DND-41 (cell line): ENCODE measurements at regions not wholly inside any gene's neighbourhood (a gene's known extent, or its start where the extent isn't known, plus 50 kb on each side); places are given as distances from the start of the nearest gene placed in this dataset.

Source experiments
- ATAC-seq: fragments of 200-7000 bp; cut with Tn5 transposase; 3 replicates; pipeline ENCODE4 v1.9.1; 2021; ENCODE audit warnings: low read depth; ENCODE audit not compliant: insufficient read depth
- DNase-seq: peaks from one replicate; pipeline ENCODE4 v3.0.0-alpha.2; 2020
- H2AFZ ChIP-seq: 2 replicates; pipeline ENCODE4 v1.6.0; 2012; ENCODE audit warnings: low read depth, low read length
- H3K27ac ChIP-seq: 2 replicates; pipeline ENCODE4 v1.5.1; 2012; ENCODE audit warnings: low read length, inconsistent platforms
- H3K27me3 ChIP-seq: fragments of 200-600 bp; sonication (generic); 2 replicates; pipeline ENCODE4 v1.6.0; 2012; ENCODE audit warnings: low read length, mild to moderate bottlenecking, inconsistent platforms; ENCODE audit not compliant: insufficient read depth, poor library complexity
- H3K36me3 ChIP-seq: 2 replicates; pipeline ENCODE4 v1.5.1; 2012; ENCODE audit warnings: low read length, inconsistent platforms; ENCODE audit not compliant: insufficient read depth
- H3K4me1 ChIP-seq: 2 replicates; pipeline ENCODE4 v1.5.1; 2012; ENCODE audit warnings: mild to moderate bottlenecking, low read length; ENCODE audit not compliant: insufficient read depth
- H3K4me2 ChIP-seq: 2 replicates; pipeline ENCODE4 v1.6.0; 2012; ENCODE audit warnings: mild to moderate bottlenecking, moderate library complexity, low read length, inconsistent platforms; ENCODE audit not compliant: insufficient read depth
- H3K4me3 ChIP-seq, 2 experiments: fragments of 200-600 bp in 1 of 2; shearing (Covaris generic) in 1 of 2; 2 replicates each; pipeline ENCODE4 v1.5.1; 2012 to 2016; ENCODE audit warnings: inconsistent platforms in 2 of 2, low read length in 2 of 2, mild to moderate bottlenecking in 2 of 2, low read depth in 1 of 2, moderate library complexity in 1 of 2
- H3K79me2 ChIP-seq: 2 replicates; pipeline ENCODE4 v1.6.0; 2012; ENCODE audit warnings: low read length, inconsistent platforms; ENCODE audit not compliant: insufficient read depth
- H3K9ac ChIP-seq: 2 replicates; pipeline ENCODE4 v1.6.0; 2012; ENCODE audit warnings: low read depth, mild to moderate bottlenecking, inconsistent platforms, low read length, moderate library complexity
- H3K9me3 ChIP-seq: 2 replicates; pipeline ENCODE4 v1.5.1; 2012; ENCODE audit warnings: low read length, moderate library complexity, mild to moderate bottlenecking, inconsistent platforms; ENCODE audit not compliant: insufficient read depth, severe bottlenecking
- H4K20me1 ChIP-seq: 2 replicates; pipeline ENCODE4 v1.6.0; 2012; ENCODE audit warnings: low read length; ENCODE audit not compliant: insufficient read depth
- EZH2 ChIP-seq: IDR thresholded peaks from 3 replicates; pipeline ENCODE4 v1.6.1; 2012; ENCODE audit warnings: borderline replicate concordance, low read depth, mild to moderate bottlenecking, moderate library complexity, low read length, inconsistent platforms; ENCODE audit not compliant: severe bottlenecking
- TF ChIP-seq, protein P1 (sequence below): IDR thresholded peaks from 2 replicates; pipeline ENCODE4 v1.5.1; 2012; ENCODE audit warnings: borderline replicate concordance, low read length, moderate library complexity, mild to moderate bottlenecking; ENCODE audit not compliant: poor library complexity, severe bottlenecking; ENCODE audit errors: extremely low read depth

DNA sequence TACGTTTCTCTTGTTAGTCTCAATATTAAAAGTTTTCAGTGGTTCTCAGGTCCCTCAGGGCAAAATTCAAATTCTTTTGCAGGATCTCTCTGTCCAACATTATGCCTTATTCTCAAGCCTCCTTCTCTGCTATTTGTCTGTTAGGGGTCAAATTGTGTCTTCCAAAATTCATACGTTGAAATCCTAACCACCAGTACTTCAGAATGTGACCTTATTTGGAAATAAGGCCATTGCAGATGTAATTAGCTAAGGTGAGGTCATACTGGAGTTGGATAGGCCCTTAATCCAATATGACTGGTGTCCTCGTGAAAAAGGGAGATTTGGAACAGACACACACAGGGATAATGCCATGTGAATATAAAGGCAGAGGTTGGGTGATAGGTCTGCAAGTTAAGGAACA, 64.1 kb upstream of the ADGRF1 start:
- no peak overlapping the region for H3K27ac ChIP-seq
- no peaks in the 10 kb centered on the region for H3K4me1 ChIP-seq
- no peaks in the 10 kb centered on the region for H3K36me3 ChIP-seq
- no peak overlapping the region for H2AFZ ChIP-seq
- no peak overlapping the region for H3K4me2 ChIP-seq
- no peaks in the 10 kb centered on the region for H3K9me3 ChIP-seq
- no peaks in the 10 kb centered on the region for H4K20me1 ChIP-seq
- H3K79me2 ChIP-seq: no peaks in the 10 kb centered on the region
- no peak overlapping the region for H3K4me3 ChIP-seq
- no peaks in the 10 kb centered on the region for H3K27me3 ChIP-seq
- no peak for TF ChIP-seq EZH2
- TF ChIP-seq, protein P1, sequence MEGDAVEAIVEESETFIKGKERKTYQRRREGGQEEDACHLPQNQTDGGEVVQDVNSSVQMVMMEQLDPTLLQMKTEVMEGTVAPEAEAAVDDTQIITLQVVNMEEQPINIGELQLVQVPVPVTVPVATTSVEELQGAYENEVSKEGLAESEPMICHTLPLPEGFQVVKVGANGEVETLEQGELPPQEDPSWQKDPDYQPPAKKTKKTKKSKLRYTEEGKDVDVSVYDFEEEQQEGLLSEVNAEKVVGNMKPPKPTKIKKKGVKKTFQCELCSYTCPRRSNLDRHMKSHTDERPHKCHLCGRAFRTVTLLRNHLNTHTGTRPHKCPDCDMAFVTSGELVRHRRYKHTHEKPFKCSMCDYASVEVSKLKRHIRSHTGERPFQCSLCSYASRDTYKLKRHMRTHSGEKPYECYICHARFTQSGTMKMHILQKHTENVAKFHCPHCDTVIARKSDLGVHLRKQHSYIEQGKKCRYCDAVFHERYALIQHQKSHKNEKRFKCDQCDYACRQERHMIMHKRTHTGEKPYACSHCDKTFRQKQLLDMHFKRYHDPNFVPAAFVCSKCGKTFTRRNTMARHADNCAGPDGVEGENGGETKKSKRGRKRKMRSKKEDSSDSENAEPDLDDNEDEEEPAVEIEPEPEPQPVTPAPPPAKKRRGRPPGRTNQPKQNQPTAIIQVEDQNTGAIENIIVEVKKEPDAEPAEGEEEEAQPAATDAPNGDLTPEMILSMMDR: no peak
- DNase-seq (no peak), ATAC-seq (no peak)
- H3K9ac ChIP-seq: no peak overlapping the region

DNA sequence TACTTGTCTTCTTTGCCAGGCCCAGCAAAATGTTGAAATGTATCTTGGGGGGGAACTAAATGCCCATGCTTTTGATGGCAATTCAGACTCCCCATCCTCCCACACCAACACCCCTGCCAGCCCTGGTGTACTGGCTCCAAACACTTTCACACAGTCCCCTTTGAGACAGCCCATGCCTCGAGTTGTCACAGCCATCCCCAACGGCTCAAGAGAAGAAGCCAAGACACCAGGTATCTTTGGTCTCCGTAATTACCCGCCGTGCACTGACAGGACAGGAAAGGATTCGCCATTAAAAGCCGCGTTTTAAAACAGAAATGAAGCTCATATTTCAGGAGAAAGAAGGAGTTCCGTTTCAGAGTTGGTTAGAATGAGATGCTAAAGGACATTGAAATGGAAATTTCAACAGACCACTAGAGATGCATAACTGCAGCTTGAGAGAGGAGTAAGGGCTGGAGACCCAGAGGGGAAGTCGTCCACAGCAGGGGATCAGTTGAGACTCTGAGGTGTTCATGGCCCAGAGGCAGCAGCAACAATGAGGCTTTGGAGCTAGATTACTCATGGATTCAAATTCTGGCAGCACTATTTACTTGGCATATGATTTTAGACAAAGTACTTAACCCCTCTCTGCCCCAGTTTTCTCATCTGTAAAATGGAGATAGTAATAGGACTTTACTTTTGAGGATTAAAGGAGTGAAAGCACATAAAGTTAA, 63.5 kb upstream of the ADGRF1 start:
- no peak overlapping the region for H2AFZ ChIP-seq
- ATAC-seq (no peak), DNase-seq (no peak)
- TF ChIP-seq EZH2: no peak
- TF ChIP-seq, protein P1: no peak
- H3K4me1 ChIP-seq: no peaks in the 10 kb centered on the region
- no peaks in the 10 kb centered on the region for H3K36me3 ChIP-seq
- H3K27me3 ChIP-seq: no peaks in the 10 kb centered on the region
- no peak overlapping the region for H3K4me2 ChIP-seq
- H3K27ac ChIP-seq: no peak overlapping the region
- no peaks in the 10 kb centered on the region for H4K20me1 ChIP-seq
- no peak overlapping the region for H3K4me3 ChIP-seq
- no peaks in the 10 kb centered on the region for H3K9me3 ChIP-seq
- no peaks in the 10 kb centered on the region for H3K79me2 ChIP-seq
- no peak overlapping the region for H3K9ac ChIP-seq

DNA sequence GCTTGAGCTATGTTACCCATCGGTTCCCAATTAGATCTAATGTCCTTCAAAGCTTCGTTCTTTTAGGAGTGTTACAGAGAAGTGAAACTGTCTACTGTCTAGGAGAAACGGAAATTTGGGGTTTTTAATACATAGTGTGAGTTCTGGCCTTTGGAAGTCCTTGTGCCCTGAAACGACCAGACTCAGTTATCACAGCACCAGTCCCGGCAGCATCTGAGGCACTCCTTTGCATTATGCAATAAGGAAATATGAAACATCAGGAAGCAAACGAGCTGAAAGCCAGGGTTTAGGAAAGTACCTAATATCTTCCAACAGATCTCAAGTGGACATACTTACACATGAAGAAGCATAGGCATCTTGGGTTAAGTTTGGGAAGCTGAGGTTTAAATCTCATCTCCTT, 61.8 kb upstream of the ADGRF1 start:
- H3K27me3 ChIP-seq: no peaks in the 10 kb centered on the region
- TF ChIP-seq EZH2: no peak
- TF ChIP-seq, protein P1: no peak
- DNase-seq (no peak), ATAC-seq (no peak)
- H2AFZ ChIP-seq: no peak overlapping the region
- no peaks in the 10 kb centered on the region for H4K20me1 ChIP-seq
- no peak overlapping the region for H3K9ac ChIP-seq
- H3K79me2 ChIP-seq: no peaks in the 10 kb centered on the region
- no peak overlapping the region for H3K4me3 ChIP-seq
- no peaks in the 10 kb centered on the region for H3K36me3 ChIP-seq
- H3K4me1 ChIP-seq: no peaks in the 10 kb centered on the region
- H3K27ac ChIP-seq: no peak overlapping the region
- no peak overlapping the region for H3K4me2 ChIP-seq
- no peaks in the 10 kb centered on the region for H3K9me3 ChIP-seq
